Middle frontal gyrus (tissue), 1 donor: ENCODE measurements at regions not wholly inside any gene's neighbourhood (a gene's known extent, or its start where the extent isn't known, plus 50 kb on each side); places are given as distances from the start of the nearest gene placed in this dataset.

Experiments used
- DNase-seq: peaks from one replicate; pipeline ENCODE4 v3.0.0-alpha.2; 2015; ENCODE audit warnings: low spot score; ENCODE audit errors: extremely low spot score

DNA sequence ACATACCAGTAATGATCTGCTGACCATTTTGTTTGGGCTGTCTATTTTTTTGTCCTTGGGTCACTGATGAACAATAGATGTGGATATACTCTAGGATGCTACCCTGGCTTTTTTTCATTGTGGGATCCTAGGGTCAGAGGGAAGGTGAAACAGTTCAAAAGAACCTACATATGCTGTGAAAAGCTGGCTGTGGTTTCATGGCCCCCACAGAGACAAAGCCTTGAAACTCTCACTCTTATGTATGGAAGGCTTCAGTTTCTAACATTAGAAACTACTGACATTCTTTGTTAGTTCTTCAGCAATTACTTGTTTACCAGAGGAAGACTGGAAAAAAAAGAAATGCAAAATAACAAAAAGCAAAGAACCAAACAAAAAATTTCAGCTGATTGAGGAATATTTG lies 250.7 kb downstream of the FAT3 start:
- no peak for DNase-seq

DNA sequence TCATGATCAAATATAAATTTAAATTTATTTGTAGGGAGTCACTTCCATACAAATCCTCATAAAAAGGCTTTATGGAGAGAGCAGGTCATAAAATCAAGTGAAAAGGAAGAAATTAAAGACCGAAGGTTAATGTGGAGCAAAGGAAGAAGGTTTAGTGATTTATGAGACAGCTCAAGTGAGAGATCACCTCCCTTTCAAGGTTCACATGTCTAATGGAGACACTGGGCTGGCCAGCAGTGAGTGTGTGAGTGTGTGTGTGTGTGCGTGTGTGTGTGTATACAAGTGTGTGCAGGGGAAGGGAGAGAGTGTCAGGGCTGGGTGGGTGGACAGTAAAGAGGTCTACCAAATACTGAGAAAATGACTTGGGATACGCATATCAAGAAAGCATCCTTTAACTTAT lies 251.2 kb downstream of the FAT3 start:
- DNase-seq: no peak

- DNase-seq: no peak
Measured at GRCh38 chr11:92477686-92478085, 253.1 kb downstream of the FAT3 start.

GRCh38 chr11:92480499-92480898 lies 255.9 kb downstream of the FAT3 start:
- DNase-seq: no peak

DNA sequence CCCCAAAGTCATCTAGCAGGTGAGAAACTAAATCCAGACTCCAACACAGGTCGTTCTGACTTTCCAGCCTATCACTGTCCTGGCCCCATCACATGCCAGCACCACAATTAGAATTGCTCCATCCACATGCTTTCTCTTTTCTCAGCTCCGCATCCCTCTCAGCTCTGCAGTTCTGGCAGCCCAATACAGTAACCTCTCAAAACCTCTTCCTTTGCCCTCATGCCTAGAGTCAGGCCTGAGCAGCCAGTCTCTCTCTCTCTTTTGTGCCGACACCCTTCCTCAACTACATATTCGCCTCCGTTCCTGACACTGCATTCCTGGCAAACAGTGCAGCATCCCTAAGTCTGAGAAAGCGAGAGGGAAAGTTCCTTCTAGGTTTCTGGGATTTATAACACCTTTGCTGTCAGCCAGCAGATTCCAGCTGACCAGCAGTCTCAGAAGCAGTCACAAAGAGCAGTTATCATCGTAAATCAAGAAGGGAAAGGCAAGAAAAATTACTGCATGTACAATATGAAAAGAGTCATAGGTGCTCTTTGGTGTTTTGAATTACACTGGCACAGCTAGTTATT lies 258.0 kb downstream of the FAT3 start:
- no peak for DNase-seq

DNA sequence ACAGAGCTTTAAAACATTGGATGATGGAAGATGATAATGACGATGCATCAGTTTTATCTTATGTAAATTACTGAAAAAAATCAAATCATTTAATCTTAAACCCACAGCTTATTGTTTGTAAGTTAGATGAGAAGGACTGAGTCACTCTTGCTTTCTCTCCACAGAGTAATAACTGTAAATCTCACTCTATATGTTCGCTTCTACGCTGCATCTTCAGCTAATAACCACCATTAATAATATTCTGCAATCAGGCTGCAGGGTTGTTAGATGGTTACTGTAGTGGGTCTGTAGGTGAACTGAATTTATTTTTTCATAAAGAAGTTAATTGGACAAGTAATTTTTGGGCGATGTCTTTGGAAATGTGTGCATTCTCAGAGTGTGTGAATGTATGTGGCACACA lies 260.0 kb downstream of the FAT3 start:
- no peak for DNase-seq

GRCh38 chr11:92489826-92490399 lies 265.3 kb downstream of the FAT3 start:
- DNase-seq: no peak

DNA sequence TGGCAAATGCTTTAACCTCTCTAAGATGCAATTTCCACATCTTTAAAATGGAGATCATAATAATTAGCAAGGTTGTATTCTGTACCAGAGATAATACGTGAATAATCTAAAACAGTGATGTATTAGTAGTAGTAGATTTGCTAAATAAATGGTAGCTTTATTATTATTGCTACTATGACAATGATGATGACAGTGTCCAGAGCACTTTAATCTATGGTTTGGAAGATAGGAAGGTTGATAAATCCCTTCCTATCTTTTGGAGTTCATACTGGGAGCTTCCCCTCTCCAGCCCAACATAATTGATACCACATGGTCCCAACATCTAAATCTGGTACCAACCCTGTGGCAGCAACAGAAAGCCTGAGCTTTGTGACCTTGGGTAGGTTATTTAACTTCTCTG lies 267.8 kb downstream of the FAT3 start:
- DNase-seq: no peak

DNA sequence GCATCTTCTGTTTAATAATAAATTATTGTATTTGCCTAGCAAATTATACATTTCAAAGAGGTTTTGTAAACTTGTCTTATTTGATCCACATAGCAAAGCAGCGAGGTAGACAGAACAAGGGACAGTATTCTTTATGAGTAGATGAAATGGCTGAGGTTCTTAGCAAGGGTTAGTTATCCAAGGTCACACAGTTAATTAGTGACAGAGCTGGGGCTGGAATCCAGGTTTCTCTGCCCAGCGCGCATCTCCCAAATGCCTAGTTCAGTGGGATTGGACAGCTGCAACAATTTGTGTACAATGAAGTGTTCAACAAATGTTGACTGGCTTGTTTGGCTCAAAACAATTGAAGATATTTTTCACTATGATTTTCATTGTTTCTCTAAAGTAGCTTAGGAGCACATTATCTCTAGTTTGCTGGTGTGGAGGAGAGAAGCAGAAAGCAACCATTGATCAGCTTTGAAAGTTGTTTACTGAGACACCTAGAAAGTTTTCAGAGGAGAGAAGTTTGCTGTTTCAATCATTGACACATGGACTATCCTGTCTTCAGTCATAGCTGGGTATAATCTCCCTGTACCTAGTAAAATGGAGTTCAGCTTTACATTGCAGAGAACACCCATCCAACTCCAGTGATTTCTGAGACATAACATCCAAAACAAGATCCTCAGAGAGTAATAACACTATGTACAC lies 270.6 kb downstream of the FAT3 start:
- no peak for DNase-seq

GRCh38 chr11:92500453-92500852 lies 275.8 kb downstream of the FAT3 start:
- DNase-seq: no peak

DNA sequence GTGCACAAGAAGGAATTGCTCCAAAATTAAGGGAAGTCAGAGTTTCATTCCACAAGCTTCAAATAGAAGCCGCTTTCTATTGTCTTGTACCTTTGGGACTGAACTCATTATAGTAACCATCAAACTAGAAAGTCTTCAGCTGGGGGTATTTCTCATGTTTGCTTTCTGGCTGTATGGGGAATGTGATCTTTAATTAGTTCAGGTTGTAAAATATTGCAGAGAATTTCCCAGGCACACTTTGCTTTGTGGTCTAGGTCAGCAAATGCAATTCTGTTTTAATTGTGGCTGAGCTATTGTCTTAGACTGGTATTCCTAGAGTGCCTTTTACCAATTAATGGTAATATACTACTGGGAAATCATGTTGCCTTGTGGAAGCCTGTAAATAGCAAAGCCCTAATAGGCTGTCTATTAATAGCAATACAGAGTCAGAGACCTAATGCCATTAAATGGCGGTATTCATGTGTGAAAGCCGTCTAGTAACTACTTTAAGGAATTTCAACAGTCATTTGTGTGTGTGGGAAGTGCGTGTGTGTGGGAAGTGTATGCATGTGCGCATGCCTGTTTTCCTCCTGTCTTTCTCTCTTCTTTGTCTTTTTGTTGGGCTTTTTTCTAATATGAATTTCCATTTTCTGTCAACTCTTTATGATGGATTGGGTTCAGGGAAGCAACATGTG lies 276.6 kb downstream of the FAT3 start:
- DNase-seq: no peak

GRCh38 chr11:92504004-92504403 lies 279.4 kb downstream of the FAT3 start:
- no peak for DNase-seq

- DNase-seq: no peak
Measured at GRCh38 chr11:92504534-92504933, 279.9 kb downstream of the FAT3 start.

DNA sequence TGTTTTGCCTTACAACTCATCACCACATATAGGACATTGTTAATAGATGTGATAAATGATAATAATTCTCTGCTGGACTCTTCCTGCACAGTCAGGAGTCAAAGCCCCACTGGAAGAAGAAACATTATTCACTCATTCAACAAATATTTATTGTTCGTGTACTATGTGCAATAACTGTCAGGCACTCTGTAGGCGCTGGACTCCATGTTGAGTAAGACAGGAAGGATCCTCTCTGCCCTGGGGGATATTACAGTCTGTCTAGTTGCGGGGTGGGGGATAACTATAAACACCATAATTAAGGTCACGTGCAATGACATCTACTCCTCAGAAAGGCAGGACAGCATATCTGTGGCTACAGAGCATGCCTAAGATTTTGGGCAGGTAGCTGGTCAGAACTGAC lies 281.1 kb downstream of the FAT3 start:
- DNase-seq: no peak

- DNase-seq: no peak
Measured at GRCh38 chr11:92506809-92507336, 282.3 kb downstream of the FAT3 start.

- no peak for DNase-seq
Measured at GRCh38 chr11:92510591-92510990, 286.0 kb downstream of the FAT3 start.

GRCh38 chr11:92511522-92512203 lies 287.0 kb downstream of the FAT3 start:
- no peak for DNase-seq

- no peak for DNase-seq
Measured at GRCh38 chr11:92512204-92512569, 287.6 kb downstream of the FAT3 start.

- DNase-seq: no peak
Measured at GRCh38 chr11:92523611-92524010, 299.0 kb downstream of the FAT3 start.

- DNase-seq: no peak
Measured at GRCh38 chr11:92524542-92524941, 299.9 kb downstream of the FAT3 start.

DNA sequence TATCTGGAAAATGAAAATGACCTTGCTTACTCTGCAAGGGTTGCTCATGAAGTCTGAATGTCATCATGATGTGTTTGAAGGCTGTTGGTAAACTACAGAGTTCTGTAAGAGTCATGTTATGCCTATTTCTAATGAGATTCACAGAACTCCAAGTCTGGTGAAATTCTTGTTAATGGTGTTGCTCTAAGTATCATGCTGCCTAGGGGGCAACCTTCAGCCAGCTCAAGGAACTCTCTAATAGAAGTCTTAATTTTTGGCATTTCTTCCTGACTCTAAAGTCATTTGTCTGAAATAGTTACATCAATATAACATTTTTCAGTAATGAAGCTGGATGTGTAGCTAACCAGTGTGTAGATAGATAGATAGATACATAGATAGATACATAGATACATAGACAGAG lies 302.8 kb downstream of the FAT3 start:
- no peak for DNase-seq

- no peak for DNase-seq
Measured at GRCh38 chr11:92528001-92528400, 303.4 kb downstream of the FAT3 start.
